ENCODE measurements at regions not wholly inside any gene's neighbourhood (a gene's known extent, or its start where the extent isn't known, plus 50 kb on each side); places are given as distances from the start of the nearest gene placed in this dataset.
"Not testable (repeated sequence)": the region's sequence is repeated elsewhere in the genome, so short reads cannot be mapped to it uniquely, and the experiment has no call there.

- no peak for FAIRE-seq
Observed at GRCh38 chr7:79531905-79532664, 78.6 kb upstream of the MAGI2 start.

- no peak for FAIRE-seq
Observed at GRCh38 chr7:79531116-79531515, 77.6 kb upstream of the MAGI2 start.

- no peak for FAIRE-seq
Observed at GRCh38 chr7:79529881-79530235, 76.4 kb upstream of the MAGI2 start.

GRCh38 chr7:79529214-79529880 lies 75.9 kb upstream of the MAGI2 start:
- no peak for FAIRE-seq

GRCh38 chr7:79528421-79528820 lies 75.0 kb upstream of the MAGI2 start:
- no peak for FAIRE-seq

- FAIRE-seq: no peak
Observed at GRCh38 chr7:79524048-79524447, 70.6 kb upstream of the MAGI2 start.

GRCh38 chr7:79523436-79523835 lies 70.0 kb upstream of the MAGI2 start:
- no peak for FAIRE-seq

GRCh38 chr7:79520543-79520942 lies 67.1 kb upstream of the MAGI2 start:
- FAIRE-seq: no peak

GRCh38 chr7:79515358-79515757 lies 61.9 kb upstream of the MAGI2 start:
- no peak for FAIRE-seq

- FAIRE-seq: no peak
Observed at GRCh38 chr7:79513261-79513660, 59.8 kb upstream of the MAGI2 start.

GRCh38 chr7:79512261-79512660 lies 58.8 kb upstream of the MAGI2 start:
- no peak for FAIRE-seq

GRCh38 chr7:79511056-79511455 lies 57.6 kb upstream of the MAGI2 start:
- not testable (repeated sequence) for FAIRE-seq

GRCh38 chr7:79507131-79507530 lies 53.7 kb upstream of the MAGI2 start:
- no peak for FAIRE-seq

- no peak for FAIRE-seq
Observed at GRCh38 chr7:79506481-79506880, 53.0 kb upstream of the MAGI2 start.

- no peak for FAIRE-seq
Observed at GRCh38 chr7:79504607-79505389, 51.3 kb upstream of the MAGI2 start.

Data from A204.1 (cell line).